HEK293 (cell line): ENCODE measurements at regions not wholly inside any gene's neighbourhood (a gene's known extent, or its start where the extent isn't known, plus 50 kb on each side); places are given as distances from the start of the nearest gene placed in this dataset.

Source experiments
- CTCF ChIA-PET: fragments of 350-600 bp; formaldehyde crosslinking; extraction: SDS; loops from one replicate; lab custom pipeline; 2021; ENCODE audit warnings: antibody characterized with exemption; lab: Yijun Ruan, JAX
- POLR2A ChIA-PET: fragments of 300-600 bp; formaldehyde crosslinking; extraction: SDS; loops from one replicate; lab custom pipeline; 2020; ENCODE audit warnings: antibody characterized with exemption, inconsistent platforms; lab: Yijun Ruan, JAX
- H3K27ac ChIP-seq: fragments of 200-500 bp; sonication (Bioruptor generic); 2 replicates; pipeline ENCODE4 v1.5.1; 2014; ENCODE audit warnings: low read depth, low read length, control low read depth, inconsistent platforms; ENCODE audit errors: extremely low read depth
- H3K36me3 ChIP-seq, 2 experiments: fragments of 200-500 bp in 1 of 2; sonication (Bioruptor generic) in 1 of 2; 1 replicate in 1 of 2; 2 replicates in 1 of 2; pipeline ENCODE4 v1.5.1; 2014 to 2017; ENCODE audit warnings: inconsistent platforms in 2 of 2, low read length in 2 of 2; ENCODE audit not compliant: control insufficient read depth in 2 of 2, insufficient read depth in 1 of 2
- H3K4me1 ChIP-seq: fragments of 200-500 bp; sonication (Bioruptor generic); 2 replicates; pipeline ENCODE4 v1.5.1; 2014; ENCODE audit warnings: mild to moderate bottlenecking, low read length, inconsistent platforms; ENCODE audit not compliant: control insufficient read depth, insufficient read depth
- H3K4me3 ChIP-seq: 2 replicates; pipeline ENCODE4 v1.5.1; 2011; ENCODE audit warnings: low read depth, mild to moderate bottlenecking, control low read depth, low read length, moderate library complexity
- H3K9me3 ChIP-seq: fragments of 200-500 bp; sonication (Bioruptor generic); 2 replicates; pipeline ENCODE4 v1.5.1; 2014; ENCODE audit warnings: low read depth, low read length, inconsistent platforms; ENCODE audit not compliant: control insufficient read depth, insufficient read depth
- EGR2 ChIP-seq: fragments of 450-650 bp; formaldehyde crosslinking; IDR thresholded peaks from 2 replicates; pipeline ENCODE4 v1.5.1; 2016; ENCODE audit warnings: low read depth, missing biosample characterization, missing genetic modification characterization
- HOXC10 ChIP-seq: sonication (generic); formaldehyde crosslinking; IDR thresholded peaks from 2 replicates; pipeline ENCODE4 v1.8.1; 2023; ENCODE audit warnings: mild to moderate bottlenecking, missing genetic modification reagents
- ZFP3 ChIP-seq: fragments of 450-650 bp; formaldehyde crosslinking; IDR thresholded peaks from 2 replicates; pipeline ENCODE4 v1.5.1; 2016; ENCODE audit warnings: low read depth, missing biosample characterization, missing genetic modification characterization
- ZIC2 ChIP-seq: fragments of 450-650 bp; formaldehyde crosslinking; IDR thresholded peaks from 2 replicates; pipeline ENCODE4 v1.5.1; 2016; ENCODE audit warnings: missing biosample characterization, missing genetic modification characterization
- ZNF140 ChIP-seq: fragments of 450-650 bp; formaldehyde crosslinking; IDR thresholded peaks from 2 replicates; pipeline ENCODE4 v1.5.1; 2016; ENCODE audit warnings: missing biosample characterization, missing genetic modification characterization
- ZNF280D ChIP-seq: fragments of 450-650 bp; formaldehyde crosslinking; IDR thresholded peaks from 2 replicates; pipeline ENCODE4 v1.5.1; 2016; ENCODE audit warnings: missing biosample characterization, missing genetic modification characterization
- ZNF311 ChIP-seq: fragments of 450-650 bp; formaldehyde crosslinking; IDR thresholded peaks from 2 replicates; pipeline ENCODE4 v1.5.1; 2017; ENCODE audit warnings: missing biosample characterization, missing genetic modification characterization, borderline replicate concordance
- ZNF354C ChIP-seq: fragments of 450-650 bp; formaldehyde crosslinking; IDR thresholded peaks from 2 replicates; pipeline ENCODE4 v1.5.1; 2016; ENCODE audit warnings: missing biosample characterization, missing genetic modification characterization, low read depth, borderline replicate concordance
- ZNF555 ChIP-seq: fragments of 450-650 bp; formaldehyde crosslinking; conservative IDR thresholded peaks from 2 replicates; pipeline ENCODE4 v1.5.1; 2017; ENCODE audit warnings: missing biosample characterization, mild to moderate bottlenecking, missing genetic modification characterization, inconsistent platforms
- ZNF585B ChIP-seq: fragments of 450-650 bp; formaldehyde crosslinking; IDR thresholded peaks from 2 replicates; pipeline ENCODE4 v1.5.1; 2016; ENCODE audit warnings: missing biosample characterization, missing genetic modification characterization
- ZNF626 ChIP-seq: fragments of 450-650 bp; sonication (Bioruptor Pico); formaldehyde crosslinking; IDR thresholded peaks from 2 replicates; pipeline ENCODE4 v1.5.1; 2018; ENCODE audit warnings: missing biosample characterization, missing genetic modification characterization, inconsistent platforms
- ZNF707 ChIP-seq: fragments of 450-650 bp; formaldehyde crosslinking; IDR thresholded peaks from 2 replicates; pipeline ENCODE4 v1.5.1; 2016; ENCODE audit warnings: missing biosample characterization, missing genetic modification characterization
- ZNF768 ChIP-seq: fragments of 450-650 bp; formaldehyde crosslinking; IDR thresholded peaks from 2 replicates; pipeline ENCODE4 v1.5.1; 2018; ENCODE audit warnings: missing biosample characterization, mild to moderate bottlenecking, missing genetic modification characterization
- ZNF785 ChIP-seq: fragments of 450-650 bp; formaldehyde crosslinking; IDR thresholded peaks from 2 replicates; pipeline ENCODE4 v1.5.1; 2016; ENCODE audit warnings: missing biosample characterization, missing genetic modification characterization
- ZNF843 ChIP-seq: fragments of 450-650 bp; formaldehyde crosslinking; IDR thresholded peaks from 2 replicates; pipeline ENCODE4 v1.5.1; 2016; ENCODE audit warnings: missing biosample characterization, missing genetic modification characterization
- ZSCAN30 ChIP-seq: fragments of 450-650 bp; IDR thresholded peaks from 2 replicates; pipeline ENCODE4 v1.5.1; 2018; ENCODE audit warnings: missing biosample characterization, mild to moderate bottlenecking, missing genetic modification characterization, moderate library complexity
- TF ChIP-seq, protein P1 (sequence below): fragments of 450-650 bp; formaldehyde crosslinking; IDR thresholded peaks from 2 replicates; pipeline ENCODE4 v1.5.1; 2016; ENCODE audit warnings: missing biosample characterization, missing genetic modification characterization
- TF ChIP-seq, protein P2 (sequence below): fragments of 450-650 bp; formaldehyde crosslinking; IDR thresholded peaks from 2 replicates; pipeline ENCODE4 v1.5.1; 2016; ENCODE audit warnings: missing biosample characterization, missing genetic modification characterization, borderline replicate concordance
- TF ChIP-seq, protein P3 (sequence below): fragments of 450-650 bp; formaldehyde crosslinking; IDR thresholded peaks from 2 replicates; pipeline ENCODE4 v1.5.0; 2017; ENCODE audit warnings: missing biosample characterization, missing genetic modification characterization, borderline replicate concordance

DNA sequence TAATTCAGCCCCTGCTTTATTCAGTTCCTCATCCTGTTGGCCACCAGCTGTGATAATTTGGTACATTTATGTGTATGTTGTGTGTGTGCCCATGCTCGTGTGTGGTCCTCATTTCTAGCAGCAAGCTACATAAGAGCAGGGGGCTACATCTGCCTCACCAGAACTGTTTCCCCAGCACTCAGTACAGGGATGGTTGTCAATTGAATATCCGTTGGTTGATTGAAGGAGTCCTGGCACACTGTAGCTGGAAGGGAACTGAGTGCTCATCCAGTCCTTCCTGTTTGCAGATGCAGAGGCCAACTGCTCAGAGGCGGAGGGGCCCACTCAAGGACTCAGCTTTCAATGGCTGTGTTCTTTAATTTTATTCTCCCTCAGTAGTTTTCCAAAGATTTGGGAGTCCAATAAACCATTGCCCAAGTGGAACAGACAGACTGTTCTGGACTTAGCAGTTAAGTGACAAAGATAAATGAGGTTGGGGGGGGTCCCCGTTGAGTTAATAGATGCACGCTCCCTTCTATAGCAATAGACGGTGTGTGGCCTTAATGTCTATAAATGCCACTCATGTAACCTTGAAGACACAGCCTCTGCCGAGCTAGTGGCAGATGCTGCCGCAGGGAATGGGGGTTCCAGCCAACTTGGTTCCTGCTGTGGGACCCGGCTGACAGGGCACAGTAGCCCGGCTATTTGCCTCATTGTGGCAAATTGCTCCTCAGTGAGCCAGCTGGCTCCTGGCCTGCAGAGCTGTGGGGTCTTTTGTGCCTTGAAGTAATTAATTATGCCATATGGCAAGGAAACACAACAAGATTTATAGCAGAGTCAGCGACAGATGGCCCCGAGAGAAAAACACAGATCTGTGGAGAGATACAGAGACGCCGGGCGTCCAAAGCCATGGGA lies 71.4 kb upstream of the GRK3 start:
- POLR2A ChIA-PET, result no interaction called here
- TF ChIP-seq ZNF626, result no peak
- no peak for TF ChIP-seq ZNF311 (tag by site-specific recombination)
- TF ChIP-seq ZIC2, result peak; percentile 73
- no peak for TF ChIP-seq ZNF785
- TF ChIP-seq, protein P1, sequence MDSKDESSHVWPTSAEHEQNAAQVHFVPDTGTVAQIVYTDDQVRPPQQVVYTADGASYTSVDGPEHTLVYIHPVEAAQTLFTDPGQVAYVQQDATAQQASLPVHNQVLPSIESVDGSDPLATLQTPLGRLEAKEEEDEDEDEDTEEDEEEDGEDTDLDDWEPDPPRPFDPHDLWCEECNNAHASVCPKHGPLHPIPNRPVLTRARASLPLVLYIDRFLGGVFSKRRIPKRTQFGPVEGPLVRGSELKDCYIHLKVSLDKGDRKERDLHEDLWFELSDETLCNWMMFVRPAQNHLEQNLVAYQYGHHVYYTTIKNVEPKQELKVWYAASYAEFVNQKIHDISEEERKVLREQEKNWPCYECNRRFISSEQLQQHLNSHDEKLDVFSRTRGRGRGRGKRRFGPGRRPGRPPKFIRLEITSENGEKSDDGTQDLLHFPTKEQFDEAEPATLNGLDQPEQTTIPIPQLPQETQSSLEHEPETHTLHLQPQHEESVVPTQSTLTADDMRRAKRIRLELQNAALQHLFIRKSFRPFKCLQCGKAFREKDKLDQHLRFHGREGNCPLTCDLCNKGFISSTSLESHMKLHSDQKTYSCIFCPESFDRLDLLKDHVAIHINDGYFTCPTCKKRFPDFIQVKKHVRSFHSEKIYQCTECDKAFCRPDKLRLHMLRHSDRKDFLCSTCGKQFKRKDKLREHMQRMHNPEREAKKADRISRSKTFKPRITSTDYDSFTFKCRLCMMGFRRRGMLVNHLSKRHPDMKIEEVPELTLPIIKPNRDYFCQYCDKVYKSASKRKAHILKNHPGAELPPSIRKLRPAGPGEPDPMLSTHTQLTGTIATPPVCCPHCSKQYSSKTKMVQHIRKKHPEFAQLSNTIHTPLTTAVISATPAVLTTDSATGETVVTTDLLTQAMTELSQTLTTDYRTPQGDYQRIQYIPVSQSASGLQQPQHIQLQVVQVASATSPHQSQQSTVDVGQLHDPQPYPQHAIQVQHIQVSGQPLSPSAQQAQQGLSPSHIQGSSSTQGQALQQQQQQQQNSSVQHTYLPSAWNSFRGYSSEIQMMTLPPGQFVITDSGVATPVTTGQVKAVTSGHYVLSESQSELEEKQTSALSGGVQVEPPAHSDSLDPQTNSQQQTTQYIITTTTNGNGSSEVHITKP (tag by site-specific recombination), result no peak
- Histone ChIP-seq H3K9me3 (no peaks in the 10 kb centered on the region), H3K36me3 (peaks cover 0 to 16% of the 10 kb centered on the region in 2 experiments; a peak in 2 of 3 replicates), H3K4me1 (peaks cover 7% of the 10 kb centered on the region), H3K4me3 (no peak overlapping the region), H3K27ac (no peak overlapping the region)
- CTCF ChIA-PET, result interaction anchor here (0.7 kb wide), 1 partner anchor 191 kb away, joined by 3 read pairs; no protein-coding TSS in a partner anchor

DNA sequence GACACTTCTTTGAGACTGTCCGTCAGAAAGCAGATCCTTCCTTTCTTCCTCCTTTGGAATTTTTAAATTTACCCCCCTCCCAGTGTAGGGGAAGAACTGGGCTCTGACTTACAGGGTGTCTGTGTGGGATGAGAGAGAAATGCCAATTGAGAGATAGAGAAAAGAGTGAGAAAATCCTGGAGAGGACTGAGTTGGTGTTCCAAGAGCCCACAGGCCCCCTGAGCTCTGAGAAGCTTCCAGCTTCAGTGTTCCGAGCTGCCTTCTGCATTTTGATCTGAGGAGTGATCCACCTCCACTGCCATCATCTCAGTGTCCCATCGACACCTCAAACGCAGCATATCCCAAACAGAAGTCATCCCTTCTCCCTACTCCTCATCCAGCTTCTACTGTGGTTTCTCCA lies 70.7 kb upstream of the GRK3 start:
- TF ChIP-seq, protein P2, sequence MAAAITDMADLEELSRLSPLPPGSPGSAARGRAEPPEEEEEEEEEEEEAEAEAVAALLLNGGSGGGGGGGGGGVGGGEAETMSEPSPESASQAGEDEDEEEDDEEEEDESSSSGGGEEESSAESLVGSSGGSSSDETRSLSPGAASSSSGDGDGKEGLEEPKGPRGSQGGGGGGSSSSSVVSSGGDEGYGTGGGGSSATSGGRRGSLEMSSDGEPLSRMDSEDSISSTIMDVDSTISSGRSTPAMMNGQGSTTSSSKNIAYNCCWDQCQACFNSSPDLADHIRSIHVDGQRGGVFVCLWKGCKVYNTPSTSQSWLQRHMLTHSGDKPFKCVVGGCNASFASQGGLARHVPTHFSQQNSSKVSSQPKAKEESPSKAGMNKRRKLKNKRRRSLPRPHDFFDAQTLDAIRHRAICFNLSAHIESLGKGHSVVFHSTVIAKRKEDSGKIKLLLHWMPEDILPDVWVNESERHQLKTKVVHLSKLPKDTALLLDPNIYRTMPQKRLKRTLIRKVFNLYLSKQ (tag by site-specific recombination), result no peak
- no peak for TF ChIP-seq ZNF555
- no peak for TF ChIP-seq ZNF843
- TF ChIP-seq HOXC10 (CRISPR knock-in tag), result no peak
- no peak for TF ChIP-seq ZNF707 (tag by site-specific recombination)
- TF ChIP-seq ZNF140, result no peak
- no peak for TF ChIP-seq ZNF280D (tag by site-specific recombination)
- no peak for TF ChIP-seq ZNF354C (tag by site-specific recombination)
- TF ChIP-seq, protein P3, sequence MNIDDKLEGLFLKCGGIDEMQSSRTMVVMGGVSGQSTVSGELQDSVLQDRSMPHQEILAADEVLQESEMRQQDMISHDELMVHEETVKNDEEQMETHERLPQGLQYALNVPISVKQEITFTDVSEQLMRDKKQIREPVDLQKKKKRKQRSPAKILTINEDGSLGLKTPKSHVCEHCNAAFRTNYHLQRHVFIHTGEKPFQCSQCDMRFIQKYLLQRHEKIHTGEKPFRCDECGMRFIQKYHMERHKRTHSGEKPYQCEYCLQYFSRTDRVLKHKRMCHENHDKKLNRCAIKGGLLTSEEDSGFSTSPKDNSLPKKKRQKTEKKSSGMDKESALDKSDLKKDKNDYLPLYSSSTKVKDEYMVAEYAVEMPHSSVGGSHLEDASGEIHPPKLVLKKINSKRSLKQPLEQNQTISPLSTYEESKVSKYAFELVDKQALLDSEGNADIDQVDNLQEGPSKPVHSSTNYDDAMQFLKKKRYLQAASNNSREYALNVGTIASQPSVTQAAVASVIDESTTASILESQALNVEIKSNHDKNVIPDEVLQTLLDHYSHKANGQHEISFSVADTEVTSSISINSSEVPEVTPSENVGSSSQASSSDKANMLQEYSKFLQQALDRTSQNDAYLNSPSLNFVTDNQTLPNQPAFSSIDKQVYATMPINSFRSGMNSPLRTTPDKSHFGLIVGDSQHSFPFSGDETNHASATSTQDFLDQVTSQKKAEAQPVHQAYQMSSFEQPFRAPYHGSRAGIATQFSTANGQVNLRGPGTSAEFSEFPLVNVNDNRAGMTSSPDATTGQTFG, result no peak
- no peak for TF ChIP-seq EGR2
- no peak for TF ChIP-seq ZSCAN30 (tag by site-specific recombination)
- TF ChIP-seq ZNF768, result no peak
- no peak for TF ChIP-seq ZFP3 (tag by site-specific recombination)
- no peak for TF ChIP-seq ZNF585B (tag by site-specific recombination)
- ChIA-PET CTCF (interaction anchor here (0.7 kb wide), 1 partner anchor 191 kb away, joined by 3 read pairs; no protein-coding TSS in a partner anchor), POLR2A (no interaction called here)

More for the DNA sequence above, 70.7 kb upstream of the GRK3 start:
- Histone ChIP-seq H3K9me3 (no peaks in the 10 kb centered on the region), H3K36me3 (peaks cover 0 to 14% of the 10 kb centered on the region in 2 experiments; a peak in 2 of 3 replicates), H3K4me1 (no peaks in the 10 kb centered on the region; the same call in 1 of the 2 replicates), H3K27ac (no peak overlapping the region), H3K4me3 (no peak overlapping the region)
